ENCODE measurements at regions not wholly inside any gene's neighbourhood (a gene's known extent, or its start where the extent isn't known, plus 50 kb on each side); places are given as distances from the start of the nearest gene placed in this dataset.

- TF ChIP-seq, protein P1, sequence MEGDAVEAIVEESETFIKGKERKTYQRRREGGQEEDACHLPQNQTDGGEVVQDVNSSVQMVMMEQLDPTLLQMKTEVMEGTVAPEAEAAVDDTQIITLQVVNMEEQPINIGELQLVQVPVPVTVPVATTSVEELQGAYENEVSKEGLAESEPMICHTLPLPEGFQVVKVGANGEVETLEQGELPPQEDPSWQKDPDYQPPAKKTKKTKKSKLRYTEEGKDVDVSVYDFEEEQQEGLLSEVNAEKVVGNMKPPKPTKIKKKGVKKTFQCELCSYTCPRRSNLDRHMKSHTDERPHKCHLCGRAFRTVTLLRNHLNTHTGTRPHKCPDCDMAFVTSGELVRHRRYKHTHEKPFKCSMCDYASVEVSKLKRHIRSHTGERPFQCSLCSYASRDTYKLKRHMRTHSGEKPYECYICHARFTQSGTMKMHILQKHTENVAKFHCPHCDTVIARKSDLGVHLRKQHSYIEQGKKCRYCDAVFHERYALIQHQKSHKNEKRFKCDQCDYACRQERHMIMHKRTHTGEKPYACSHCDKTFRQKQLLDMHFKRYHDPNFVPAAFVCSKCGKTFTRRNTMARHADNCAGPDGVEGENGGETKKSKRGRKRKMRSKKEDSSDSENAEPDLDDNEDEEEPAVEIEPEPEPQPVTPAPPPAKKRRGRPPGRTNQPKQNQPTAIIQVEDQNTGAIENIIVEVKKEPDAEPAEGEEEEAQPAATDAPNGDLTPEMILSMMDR (IDR thresholded peaks at IDR 0.05; ENCODE audit: low read depth, low read length) = no peak
- TF ChIP-seq, protein P2, sequence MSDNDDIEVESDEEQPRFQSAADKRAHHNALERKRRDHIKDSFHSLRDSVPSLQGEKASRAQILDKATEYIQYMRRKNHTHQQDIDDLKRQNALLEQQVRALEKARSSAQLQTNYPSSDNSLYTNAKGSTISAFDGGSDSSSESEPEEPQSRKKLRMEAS (IDR thresholded peaks at IDR 0.05; ENCODE audit: low read depth, low read length) = no peak
- no peak for TF ChIP-seq POLR2A (IDR thresholded peaks at IDR 0.05; ENCODE audit: extremely low read depth, insufficient read length)
- TF ChIP-seq MYC (IDR thresholded peaks at IDR 0.05; ENCODE audit: low read depth, low read length) = no peak
Measured at GRCh38 chr14:106729551-106729950, 1203.2 kb downstream of the TMEM121 start.

Measured in NB4 (cell line).